ENCODE measurements at regions not wholly inside any gene's neighbourhood (a gene's known extent, or its start where the extent isn't known, plus 50 kb on each side); places are given as distances from the start of the nearest gene placed in this dataset.

DNA sequence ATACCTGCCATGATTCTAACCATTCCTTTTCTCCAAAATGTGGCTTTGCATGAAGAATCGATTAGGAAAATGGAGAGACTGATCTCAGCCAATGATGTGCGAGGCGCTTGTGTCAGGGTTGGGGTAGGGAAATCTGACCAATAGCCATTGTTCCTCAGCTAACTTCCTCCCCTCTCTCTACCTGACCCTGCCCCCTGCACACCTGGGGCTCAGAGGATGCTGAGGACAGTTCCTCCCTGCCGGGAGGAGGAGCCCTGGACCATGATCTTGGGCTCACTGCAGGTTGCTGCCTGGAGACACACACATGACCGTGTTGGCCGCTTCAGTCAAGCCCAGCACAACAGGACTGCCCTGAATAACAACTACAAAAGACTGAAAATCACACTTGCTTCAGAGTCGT is 119.8 kb upstream of the SFSWAP start:
- TF ChIP-seq, protein P1, sequence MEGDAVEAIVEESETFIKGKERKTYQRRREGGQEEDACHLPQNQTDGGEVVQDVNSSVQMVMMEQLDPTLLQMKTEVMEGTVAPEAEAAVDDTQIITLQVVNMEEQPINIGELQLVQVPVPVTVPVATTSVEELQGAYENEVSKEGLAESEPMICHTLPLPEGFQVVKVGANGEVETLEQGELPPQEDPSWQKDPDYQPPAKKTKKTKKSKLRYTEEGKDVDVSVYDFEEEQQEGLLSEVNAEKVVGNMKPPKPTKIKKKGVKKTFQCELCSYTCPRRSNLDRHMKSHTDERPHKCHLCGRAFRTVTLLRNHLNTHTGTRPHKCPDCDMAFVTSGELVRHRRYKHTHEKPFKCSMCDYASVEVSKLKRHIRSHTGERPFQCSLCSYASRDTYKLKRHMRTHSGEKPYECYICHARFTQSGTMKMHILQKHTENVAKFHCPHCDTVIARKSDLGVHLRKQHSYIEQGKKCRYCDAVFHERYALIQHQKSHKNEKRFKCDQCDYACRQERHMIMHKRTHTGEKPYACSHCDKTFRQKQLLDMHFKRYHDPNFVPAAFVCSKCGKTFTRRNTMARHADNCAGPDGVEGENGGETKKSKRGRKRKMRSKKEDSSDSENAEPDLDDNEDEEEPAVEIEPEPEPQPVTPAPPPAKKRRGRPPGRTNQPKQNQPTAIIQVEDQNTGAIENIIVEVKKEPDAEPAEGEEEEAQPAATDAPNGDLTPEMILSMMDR (IDR thresholded peaks at IDR 0.05; ENCODE audit: low read depth, low read length), result no peak
- TF ChIP-seq POLR2A (IDR thresholded peaks at IDR 0.05; ENCODE audit: extremely low read depth, insufficient read length), result no peak
- TF ChIP-seq, protein P2, sequence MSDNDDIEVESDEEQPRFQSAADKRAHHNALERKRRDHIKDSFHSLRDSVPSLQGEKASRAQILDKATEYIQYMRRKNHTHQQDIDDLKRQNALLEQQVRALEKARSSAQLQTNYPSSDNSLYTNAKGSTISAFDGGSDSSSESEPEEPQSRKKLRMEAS (IDR thresholded peaks at IDR 0.05; ENCODE audit: low read depth, low read length), result no peak
- TF ChIP-seq MYC (IDR thresholded peaks at IDR 0.05; ENCODE audit: low read depth, low read length), result no peak

Measured in NB4 (cell line).